H1 (cell line): ENCODE measurements at regions not wholly inside any gene's neighbourhood (a gene's known extent, or its start where the extent isn't known, plus 50 kb on each side); places are given as distances from the start of the nearest gene placed in this dataset.

Experiments
- CBX8 ChIP-seq: fragments of 300-800, 300-1000 bp; sonication (generic); IDR thresholded peaks from 2 replicates; pipeline ENCODE4 v1.7.1; 2016; ENCODE audit warnings: low read depth, low read length, borderline replicate concordance
- FOSL1 ChIP-seq: IDR thresholded peaks from 2 replicates; pipeline ENCODE4 v1.6.1; 2011; ENCODE audit warnings: mild to moderate bottlenecking, low read depth, low read length, moderate library complexity; ENCODE audit not compliant: insufficient read depth
- SIX5 ChIP-seq: IDR thresholded peaks from 2 replicates; pipeline ENCODE4 v1.6.1; 2011; ENCODE audit warnings: mild to moderate bottlenecking, low read depth, low read length
- TF ChIP-seq, protein P1 (sequence below): fragments of 300-600 bp; sonication (generic); IDR thresholded peaks from 2 replicates; pipeline ENCODE4 v1.7.1; 2012; ENCODE audit warnings: low read length, moderate library complexity, mild to moderate bottlenecking, inconsistent platforms; ENCODE audit not compliant: insufficient replicate concordance

DNA sequence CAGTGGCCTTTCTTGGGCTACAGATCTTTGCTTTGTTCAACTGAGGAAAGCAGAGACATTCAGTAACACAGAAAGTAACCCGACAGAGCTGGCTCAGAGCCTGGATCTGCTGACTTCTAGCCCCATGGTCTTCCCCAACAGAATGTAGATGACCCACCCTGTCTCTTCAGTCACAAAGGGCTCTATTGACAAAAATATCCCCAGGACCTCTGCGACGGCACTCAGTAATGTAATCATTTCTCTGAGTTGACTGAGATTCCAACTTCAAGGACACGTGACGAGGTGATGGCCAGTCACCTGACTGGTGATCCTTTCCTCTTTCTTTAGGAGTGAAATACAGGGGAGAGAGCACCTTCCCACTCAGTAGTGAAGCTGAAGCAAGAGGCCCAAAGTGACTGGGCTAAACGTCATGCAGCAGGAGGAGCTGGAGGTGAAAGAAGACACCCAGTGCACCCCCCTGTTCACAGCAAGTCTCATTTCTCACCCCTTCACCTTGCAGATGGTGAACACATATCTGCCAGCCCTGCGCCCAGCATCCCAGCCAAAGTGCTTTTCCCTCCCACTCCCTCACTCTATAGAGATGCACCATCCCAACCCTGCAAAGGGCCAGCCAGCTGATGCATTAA, 179.2 kb upstream of the EGLN3 start (continued):
- TF ChIP-seq, protein P1, sequence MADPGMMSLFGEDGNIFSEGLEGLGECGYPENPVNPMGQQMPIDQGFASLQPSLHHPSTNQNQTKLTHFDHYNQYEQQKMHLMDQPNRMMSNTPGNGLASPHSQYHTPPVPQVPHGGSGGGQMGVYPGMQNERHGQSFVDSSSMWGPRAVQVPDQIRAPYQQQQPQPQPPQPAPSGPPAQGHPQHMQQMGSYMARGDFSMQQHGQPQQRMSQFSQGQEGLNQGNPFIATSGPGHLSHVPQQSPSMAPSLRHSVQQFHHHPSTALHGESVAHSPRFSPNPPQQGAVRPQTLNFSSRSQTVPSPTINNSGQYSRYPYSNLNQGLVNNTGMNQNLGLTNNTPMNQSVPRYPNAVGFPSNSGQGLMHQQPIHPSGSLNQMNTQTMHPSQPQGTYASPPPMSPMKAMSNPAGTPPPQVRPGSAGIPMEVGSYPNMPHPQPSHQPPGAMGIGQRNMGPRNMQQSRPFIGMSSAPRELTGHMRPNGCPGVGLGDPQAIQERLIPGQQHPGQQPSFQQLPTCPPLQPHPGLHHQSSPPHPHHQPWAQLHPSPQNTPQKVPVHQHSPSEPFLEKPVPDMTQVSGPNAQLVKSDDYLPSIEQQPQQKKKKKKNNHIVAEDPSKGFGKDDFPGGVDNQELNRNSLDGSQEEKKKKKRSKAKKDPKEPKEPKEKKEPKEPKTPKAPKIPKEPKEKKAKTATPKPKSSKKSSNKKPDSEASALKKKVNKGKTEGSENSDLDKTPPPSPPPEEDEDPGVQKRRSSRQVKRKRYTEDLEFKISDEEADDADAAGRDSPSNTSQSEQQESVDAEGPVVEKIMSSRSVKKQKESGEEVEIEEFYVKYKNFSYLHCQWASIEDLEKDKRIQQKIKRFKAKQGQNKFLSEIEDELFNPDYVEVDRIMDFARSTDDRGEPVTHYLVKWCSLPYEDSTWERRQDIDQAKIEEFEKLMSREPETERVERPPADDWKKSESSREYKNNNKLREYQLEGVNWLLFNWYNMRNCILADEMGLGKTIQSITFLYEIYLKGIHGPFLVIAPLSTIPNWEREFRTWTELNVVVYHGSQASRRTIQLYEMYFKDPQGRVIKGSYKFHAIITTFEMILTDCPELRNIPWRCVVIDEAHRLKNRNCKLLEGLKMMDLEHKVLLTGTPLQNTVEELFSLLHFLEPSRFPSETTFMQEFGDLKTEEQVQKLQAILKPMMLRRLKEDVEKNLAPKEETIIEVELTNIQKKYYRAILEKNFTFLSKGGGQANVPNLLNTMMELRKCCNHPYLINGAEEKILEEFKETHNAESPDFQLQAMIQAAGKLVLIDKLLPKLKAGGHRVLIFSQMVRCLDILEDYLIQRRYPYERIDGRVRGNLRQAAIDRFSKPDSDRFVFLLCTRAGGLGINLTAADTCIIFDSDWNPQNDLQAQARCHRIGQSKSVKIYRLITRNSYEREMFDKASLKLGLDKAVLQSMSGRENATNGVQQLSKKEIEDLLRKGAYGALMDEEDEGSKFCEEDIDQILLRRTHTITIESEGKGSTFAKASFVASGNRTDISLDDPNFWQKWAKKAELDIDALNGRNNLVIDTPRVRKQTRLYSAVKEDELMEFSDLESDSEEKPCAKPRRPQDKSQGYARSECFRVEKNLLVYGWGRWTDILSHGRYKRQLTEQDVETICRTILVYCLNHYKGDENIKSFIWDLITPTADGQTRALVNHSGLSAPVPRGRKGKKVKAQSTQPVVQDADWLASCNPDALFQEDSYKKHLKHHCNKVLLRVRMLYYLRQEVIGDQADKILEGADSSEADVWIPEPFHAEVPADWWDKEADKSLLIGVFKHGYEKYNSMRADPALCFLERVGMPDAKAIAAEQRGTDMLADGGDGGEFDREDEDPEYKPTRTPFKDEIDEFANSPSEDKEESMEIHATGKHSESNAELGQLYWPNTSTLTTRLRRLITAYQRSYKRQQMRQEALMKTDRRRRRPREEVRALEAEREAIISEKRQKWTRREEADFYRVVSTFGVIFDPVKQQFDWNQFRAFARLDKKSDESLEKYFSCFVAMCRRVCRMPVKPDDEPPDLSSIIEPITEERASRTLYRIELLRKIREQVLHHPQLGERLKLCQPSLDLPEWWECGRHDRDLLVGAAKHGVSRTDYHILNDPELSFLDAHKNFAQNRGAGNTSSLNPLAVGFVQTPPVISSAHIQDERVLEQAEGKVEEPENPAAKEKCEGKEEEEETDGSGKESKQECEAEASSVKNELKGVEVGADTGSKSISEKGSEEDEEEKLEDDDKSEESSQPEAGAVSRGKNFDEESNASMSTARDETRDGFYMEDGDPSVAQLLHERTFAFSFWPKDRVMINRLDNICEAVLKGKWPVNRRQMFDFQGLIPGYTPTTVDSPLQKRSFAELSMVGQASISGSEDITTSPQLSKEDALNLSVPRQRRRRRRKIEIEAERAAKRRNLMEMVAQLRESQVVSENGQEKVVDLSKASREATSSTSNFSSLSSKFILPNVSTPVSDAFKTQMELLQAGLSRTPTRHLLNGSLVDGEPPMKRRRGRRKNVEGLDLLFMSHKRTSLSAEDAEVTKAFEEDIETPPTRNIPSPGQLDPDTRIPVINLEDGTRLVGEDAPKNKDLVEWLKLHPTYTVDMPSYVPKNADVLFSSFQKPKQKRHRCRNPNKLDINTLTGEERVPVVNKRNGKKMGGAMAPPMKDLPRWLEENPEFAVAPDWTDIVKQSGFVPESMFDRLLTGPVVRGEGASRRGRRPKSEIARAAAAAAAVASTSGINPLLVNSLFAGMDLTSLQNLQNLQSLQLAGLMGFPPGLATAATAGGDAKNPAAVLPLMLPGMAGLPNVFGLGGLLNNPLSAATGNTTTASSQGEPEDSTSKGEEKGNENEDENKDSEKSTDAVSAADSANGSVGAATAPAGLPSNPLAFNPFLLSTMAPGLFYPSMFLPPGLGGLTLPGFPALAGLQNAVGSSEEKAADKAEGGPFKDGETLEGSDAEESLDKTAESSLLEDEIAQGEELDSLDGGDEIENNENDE = no peak
- TF ChIP-seq CBX8 (no peak), FOSL1 (no peak), SIX5 (no peak)
